Prostate gland (tissue), 2 donors: ENCODE measurements at regions not wholly inside any gene's neighbourhood (a gene's known extent, or its start where the extent isn't known, plus 50 kb on each side); places are given as distances from the start of the nearest gene placed in this dataset.

ENCODE experiments used
- POLR2A ChIP-seq: fragments of 450-650 bp; IDR thresholded peaks from one replicate; pipeline ENCODE4 v1.6.1; 2016; ENCODE audit warnings: antibody characterized with exemption, mild to moderate bottlenecking
- TF ChIP-seq, protein P1 (sequence below), 4 experiments: fragments of 200-600 bp in 2 of 4; fragments of 450-650 bp in 2 of 4; sonication (generic) in 2 of 4; IDR thresholded peaks; 1 replicate in 3 of 4; 2 replicates in 1 of 4; pipeline ENCODE4 v1.5.1; 2016 to 2019; ENCODE audit warnings: antibody characterized with exemption in 4 of 4, mild to moderate bottlenecking in 2 of 4, moderate library complexity in 2 of 4

DNA sequence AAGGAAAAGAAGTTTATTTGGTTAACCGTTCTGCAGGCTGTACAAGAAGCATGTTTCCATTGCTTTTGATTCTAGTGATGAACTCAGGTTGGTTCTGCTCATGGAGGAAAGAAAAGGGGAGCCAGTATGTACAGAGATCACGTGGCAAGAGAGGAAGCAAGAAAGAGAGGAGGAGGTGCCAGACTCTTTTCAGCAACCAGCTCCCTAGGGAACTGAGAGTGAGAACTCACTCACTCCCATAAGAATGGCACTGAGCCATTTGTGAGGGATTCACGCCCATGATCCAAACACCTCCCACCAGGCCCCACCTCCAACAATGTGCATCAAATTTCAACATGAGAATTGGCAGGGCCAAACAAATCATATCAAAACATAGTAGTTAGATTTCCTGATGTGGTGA, 649.1 kb downstream of the EPM2A start:
- TF ChIP-seq POLR2A: no peak
- TF ChIP-seq, protein P1, sequence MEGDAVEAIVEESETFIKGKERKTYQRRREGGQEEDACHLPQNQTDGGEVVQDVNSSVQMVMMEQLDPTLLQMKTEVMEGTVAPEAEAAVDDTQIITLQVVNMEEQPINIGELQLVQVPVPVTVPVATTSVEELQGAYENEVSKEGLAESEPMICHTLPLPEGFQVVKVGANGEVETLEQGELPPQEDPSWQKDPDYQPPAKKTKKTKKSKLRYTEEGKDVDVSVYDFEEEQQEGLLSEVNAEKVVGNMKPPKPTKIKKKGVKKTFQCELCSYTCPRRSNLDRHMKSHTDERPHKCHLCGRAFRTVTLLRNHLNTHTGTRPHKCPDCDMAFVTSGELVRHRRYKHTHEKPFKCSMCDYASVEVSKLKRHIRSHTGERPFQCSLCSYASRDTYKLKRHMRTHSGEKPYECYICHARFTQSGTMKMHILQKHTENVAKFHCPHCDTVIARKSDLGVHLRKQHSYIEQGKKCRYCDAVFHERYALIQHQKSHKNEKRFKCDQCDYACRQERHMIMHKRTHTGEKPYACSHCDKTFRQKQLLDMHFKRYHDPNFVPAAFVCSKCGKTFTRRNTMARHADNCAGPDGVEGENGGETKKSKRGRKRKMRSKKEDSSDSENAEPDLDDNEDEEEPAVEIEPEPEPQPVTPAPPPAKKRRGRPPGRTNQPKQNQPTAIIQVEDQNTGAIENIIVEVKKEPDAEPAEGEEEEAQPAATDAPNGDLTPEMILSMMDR (IDR thresholded peaks at IDR 0.05): no peak
